HCT116 (cell line): ENCODE measurements at regions not wholly inside any gene's neighbourhood (a gene's known extent, or its start where the extent isn't known, plus 50 kb on each side); places are given as distances from the start of the nearest gene placed in this dataset.

Source experiments
- ATAC-seq: fragments of 200-7000 bp; cut with Tn5 transposase; 2 replicates; pipeline ENCODE4 v1.9.1; 2020; ENCODE audit warnings: mild to moderate bottlenecking, moderate library complexity
- BruUV-seq: library from RNA; stranded (reverse); fragments of 400-500 nt; replicated peaks from 2 replicates; lab custom pipeline; 2021; lab: Mats Ljungman, UMichigan
- CTCF ChIA-PET: fragments of 300-600 bp; sonication (Branson Sonifier 250); formaldehyde crosslinking; loops from one replicate; lab custom pipeline; 2021; ENCODE audit warnings: antibody characterized with exemption; lab: Charles Lee
- POLR2A ChIA-PET: fragments of 300-600, 350-600 bp; sonication (Branson Sonifier 250); formaldehyde crosslinking; loops from one replicate; lab custom pipeline; 2021; ENCODE audit warnings: antibody characterized with exemption; lab: Charles Lee
- RAD21 ChIA-PET, 2 experiments: fragments of 300-600 bp; sonication (Branson Sonifier 250); formaldehyde crosslinking; loops; one replicate each; lab custom pipeline; 2023; ENCODE audit warnings: low total read pairs in 2 of 2; ENCODE audit not compliant: uncharacterized antibody in 2 of 2, unreplicated experiment in 2 of 2, low non-redundant PET in 1 of 2; lab: Charles Lee
- DNase-seq: peaks from one replicate; pipeline ENCODE4 v3.0.0-alpha.2; 2010; ENCODE audit warnings: low read depth, low spot score
- H2AFZ ChIP-seq: fragments of 200-600 bp; shearing (Covaris generic), sonication (generic); 2 replicates; pipeline ENCODE4 v1.6.1; 2017; ENCODE audit warnings: low read depth, mixed run types, mixed read lengths, antibody characterized with exemption, low read length; ENCODE audit not compliant: poor library complexity, severe bottlenecking
- H3K27ac ChIP-seq: 2 replicates; pipeline ENCODE4 v1.5.1; 2012; ENCODE audit warnings: low read depth, low read length
- H3K27me3 ChIP-seq: fragments of 200-600 bp; sonication (generic); 2 replicates; pipeline ENCODE4 v1.6.1; 2016; ENCODE audit warnings: mixed run types, low read length, mixed read lengths; ENCODE audit not compliant: insufficient read depth
- H3K36me3 ChIP-seq, 2 experiments: fragments of 200-500 bp in 1 of 2; fragments of 200-600 bp in 1 of 2; sonication (Bioruptor generic) in 1 of 2; sonication (generic) in 1 of 2; 2 replicates each; pipeline versions ENCODE4 v1.5.1 to v1.6.1; 2014 to 2016; ENCODE audit warnings: low read length in 2 of 2, inconsistent platforms in 1 of 2, mixed read lengths in 1 of 2, mixed run types in 1 of 2; ENCODE audit not compliant: insufficient read depth in 2 of 2, control insufficient read depth in 1 of 2
- H3K4me1 ChIP-seq, 2 experiments: fragments of 200-600 bp in 1 of 2; sonication (generic) in 1 of 2; 2 replicates each; pipeline versions ENCODE4 v1.5.1 to v1.6.1; 2012 to 2017; ENCODE audit warnings: low read length in 2 of 2, inconsistent platforms in 1 of 2, mild to moderate bottlenecking in 1 of 2, mixed read lengths in 1 of 2, mixed run types in 1 of 2, moderate library complexity in 1 of 2; ENCODE audit not compliant: insufficient read depth in 2 of 2, control insufficient read depth in 1 of 2
- H3K4me2 ChIP-seq: fragments of 200-600 bp; sonication (generic); 2 replicates; pipeline ENCODE4 v1.6.1; 2017; ENCODE audit warnings: mixed run types, low read length, mixed read lengths
- H3K4me3 ChIP-seq, 2 experiments: fragments of 200-600 bp in 1 of 2; sonication (generic) in 1 of 2; replicated peaks in 1 of 2; 2 replicates each; pipeline ENCODE4 v1.5.1; 2011 to 2016; ENCODE audit warnings: low read length in 2 of 2, control low read depth in 1 of 2, low read depth in 1 of 2, mild to moderate bottlenecking in 1 of 2, mixed read lengths in 1 of 2, mixed run types in 1 of 2
- H3K79me2 ChIP-seq: fragments of 200-600 bp; sonication (generic); 2 replicates; pipeline ENCODE4 v1.6.1; 2017; ENCODE audit warnings: mild to moderate bottlenecking, mixed run types, low read length, moderate library complexity, mixed read lengths; ENCODE audit not compliant: insufficient read depth
- H3K9ac ChIP-seq: fragments of 200-600 bp; sonication (generic); 2 replicates; pipeline ENCODE4 v1.6.1; 2016; ENCODE audit warnings: low read length, mixed read lengths
- H3K9me2 ChIP-seq: fragments of 200-600 bp; sonication (generic), shearing (Covaris generic); 2 replicates; pipeline ENCODE4 v1.6.1; 2017; ENCODE audit warnings: mixed run types, mild to moderate bottlenecking, moderate library complexity; ENCODE audit not compliant: insufficient read depth
- H3K9me3 ChIP-seq, 2 experiments: fragments of 200-500 bp in 1 of 2; fragments of 200-600 bp in 1 of 2; sonication (Bioruptor generic) in 1 of 2; sonication (generic) in 1 of 2; 2 replicates each; pipeline ENCODE4 v1.6.1; 2014 to 2017; ENCODE audit warnings: low read length in 2 of 2, mixed read lengths in 2 of 2, inconsistent platforms in 1 of 2, low read depth in 1 of 2, mild to moderate bottlenecking in 1 of 2, mixed run types in 1 of 2, moderate library complexity in 1 of 2; ENCODE audit not compliant: control insufficient read depth in 1 of 2, insufficient read depth in 1 of 2
- H4K20me1 ChIP-seq: fragments of 200-600 bp; sonication (generic), shearing (Covaris generic); 2 replicates; pipeline ENCODE4 v1.6.1; 2017; ENCODE audit warnings: mixed run types, mild to moderate bottlenecking, moderate library complexity; ENCODE audit not compliant: insufficient read depth
- ATF3 ChIP-seq: IDR thresholded peaks from 2 replicates; pipeline ENCODE4 v1.6.1; 2012
- CBX3 ChIP-seq: IDR thresholded peaks from 2 replicates; pipeline ENCODE4 v1.6.1; 2012; ENCODE audit warnings: low read depth
- CTCF ChIP-seq, 3 experiments: fragments of 200-600 bp in 1 of 3; sonication (generic) in 1 of 3; IDR thresholded peaks in 2 of 3; conservative IDR thresholded peaks in 1 of 3; 2 replicates each; pipeline ENCODE4 v1.5.1; 2012 to 2017; ENCODE audit warnings: low read depth in 2 of 3, low read length in 2 of 3, antibody characterized with exemption in 1 of 3, borderline replicate concordance in 1 of 3, control low read depth in 1 of 3, mild to moderate bottlenecking in 1 of 3, mixed read lengths in 1 of 3, mixed run types in 1 of 3, moderate library complexity in 1 of 3; ENCODE audit not compliant: insufficient read depth in 1 of 3
- ELF1 ChIP-seq: IDR thresholded peaks from 2 replicates; pipeline ENCODE4 v1.6.1; 2012; ENCODE audit warnings: low read depth, borderline replicate concordance
- EZH2 ChIP-seq: fragments of 200-600 bp; sonication (generic); IDR thresholded peaks from 2 replicates; pipeline ENCODE4 v1.6.1; 2017; ENCODE audit warnings: antibody characterized with exemption, mixed run types
- EZH2phosphoT487 ChIP-seq: fragments of 200-600 bp; IDR thresholded peaks from 2 replicates; pipeline ENCODE4 v1.6.1; 2018; ENCODE audit warnings: antibody characterized with exemption, borderline replicate concordance
- FOSL1 ChIP-seq: IDR thresholded peaks from 2 replicates; pipeline ENCODE4 v1.6.1; 2012; ENCODE audit warnings: low read depth
- JUND ChIP-seq: IDR thresholded peaks from 2 replicates; pipeline ENCODE4 v1.6.1; 2012
- MAX ChIP-seq: IDR thresholded peaks from 2 replicates; pipeline ENCODE4 v1.6.1; 2012
- POLR2A ChIP-seq: IDR thresholded peaks from 2 replicates; pipeline ENCODE4 v1.7.0; 2011; ENCODE audit warnings: borderline replicate concordance; ENCODE audit not compliant: insufficient read depth, insufficient read length; ENCODE audit errors: extremely low read depth
- POLR2AphosphoS5 ChIP-seq: IDR thresholded peaks from 2 replicates; pipeline ENCODE4 v1.6.1; 2011; ENCODE audit warnings: mild to moderate bottlenecking, low read depth, low read length, moderate library complexity
- RAD21 ChIP-seq: IDR thresholded peaks from 2 replicates; pipeline ENCODE4 v1.6.1; 2012; ENCODE audit warnings: low read depth, mild to moderate bottlenecking
- REST ChIP-seq: IDR thresholded peaks from 2 replicates; pipeline ENCODE4 v1.6.1; 2012; ENCODE audit warnings: low read depth
- SIN3A ChIP-seq: IDR thresholded peaks from 2 replicates; pipeline ENCODE4 v1.6.1; 2012; ENCODE audit warnings: low read depth
- SP1 ChIP-seq: IDR thresholded peaks from 2 replicates; pipeline ENCODE4 v1.6.1; 2012; ENCODE audit warnings: low read depth
- SRF ChIP-seq: IDR thresholded peaks from 2 replicates; pipeline ENCODE4 v1.6.1; 2012; ENCODE audit warnings: low read depth
- TCF7L2 ChIP-seq: IDR thresholded peaks from 2 replicates; pipeline ENCODE4 v1.7.0; 2011; ENCODE audit warnings: borderline replicate concordance, inconsistent platforms; ENCODE audit not compliant: insufficient read depth, insufficient read length; ENCODE audit errors: extremely low read depth
- ZFX ChIP-seq: fragments of 450-650 bp; IDR thresholded peaks from 2 replicates; pipeline ENCODE4 v1.6.1; 2017
- ZNF274 ChIP-seq: fragments of 200-500 bp; sonication (Bioruptor generic); IDR thresholded peaks from 2 replicates; pipeline ENCODE4 v1.6.1; 2014; ENCODE audit warnings: mild to moderate bottlenecking, low read depth, low read length, inconsistent platforms
- intact Hi-C: fragments of 100-400 bp; cut with micrococcal nuclease; formaldehyde crosslinking; loops from 2 replicates; pipeline ENCODE4 v1.10.0; 2022

- Histone ChIP-seq H3K27ac (no peak overlapping the region), H3K9me3 (no peaks in the 10 kb centered on the region), H3K9ac (no peak overlapping the region), H2AFZ (peak overlapping the region; percentile 52), H3K36me3 (no peaks in the 10 kb centered on the region), H3K27me3 (no peaks in the 10 kb centered on the region), H3K4me2 (peak overlapping the region; percentile 11; the same call in 1 of the 2 replicates), H3K9me2 (no peaks in the 10 kb centered on the region), H3K4me1 (peaks cover 4 to 11% of the 10 kb centered on the region in 2 experiments; a peak in 3 of 4 replicates), H3K4me3 (no peak overlapping the region), H4K20me1 (no peaks in the 10 kb centered on the region), H3K79me2 (no peaks in the 10 kb centered on the region)
- BruUV-seq: no TSS peak
- DNase-seq (peak; percentile 75), ATAC-seq (peak; percentile 92)
- ChIA-PET CTCF (no interaction called here), RAD21 (no interaction called here), POLR2A (no interaction called here)
- no peak for TF ChIP-seq SIN3A
- TF ChIP-seq FOSL1: peak; percentile 61
- TF ChIP-seq EZH2phosphoT487: no peak
- TF ChIP-seq EZH2: no peak
- no peak for TF ChIP-seq POLR2A
- TF ChIP-seq RAD21: no peak
- peak; percentile 47; the same call in 1 of the 2 replicates for TF ChIP-seq POLR2AphosphoS5
- peak; percentile 53; the same call in 1 of the 2 replicates for TF ChIP-seq CBX3
- TF ChIP-seq JUND: peak; percentile 60
- no peak for TF ChIP-seq ELF1
- no peak for TF ChIP-seq ZNF274
- no peak for TF ChIP-seq TCF7L2
- TF ChIP-seq SRF: no peak
- TF ChIP-seq MAX: no peak
- peak in 2 of 3 experiments; percentile 21 to 38; a peak in 3 of 6 replicates for TF ChIP-seq CTCF (IDR thresholded peaks at IDR 0.05 in 2 of 3, conservative IDR thresholded peaks at IDR 0.05 in 1 of 3; ENCODE audit: borderline replicate concordance in 1 of 3, insufficient read depth in 1 of 3, low read depth in 2 of 3, low read length in 2 of 3)
- TF ChIP-seq SP1: 0 out of 2 replicates have a peak, but pooled peaks have one; percentile 23
- no peak for TF ChIP-seq REST
- TF ChIP-seq ZFX: no peak
- no peak for TF ChIP-seq ATF3
- intact Hi-C loops: no loop called here
Measured at GRCh38 chr2:225270861-225271260, 128.6 kb upstream of the NYAP2 start.
